HFF-Myc (cell line): ENCODE measurements at regions not wholly inside any gene's neighbourhood (a gene's known extent, or its start where the extent isn't known, plus 50 kb on each side); places are given as distances from the start of the nearest gene placed in this dataset.

Experiments
- DNase-seq: peaks from one replicate; pipeline ENCODE4 v3.0.0-alpha.2; 2011; ENCODE audit warnings: low read depth; ENCODE audit errors: extremely low read depth
- H3K4me3 ChIP-seq: replicated peaks from 2 replicates; pipeline ENCODE4 v1.5.1; 2011; ENCODE audit warnings: low read depth, mild to moderate bottlenecking, control low read depth, low read length
- CTCF ChIP-seq: IDR thresholded peaks from 2 replicates; pipeline ENCODE4 v1.5.1; 2012; ENCODE audit warnings: mild to moderate bottlenecking, low read depth, low read length, control low read depth; ENCODE audit errors: missing control alignments

- no peak for TF ChIP-seq CTCF
- no peak for DNase-seq
- no peak overlapping the region for H3K4me3 ChIP-seq
These were observed 371.8 kb upstream of the SALL3 start for GRCh38 chr18:78607784-78608183.

GRCh38 chr18:78610179-78610578, 369.4 kb upstream of the SALL3 start:
- no peak overlapping the region for H3K4me3 ChIP-seq
- DNase-seq, result no peak
- TF ChIP-seq CTCF, result no peak

GRCh38 chr18:78611201-78611800, 368.3 kb upstream of the SALL3 start:
- H3K4me3 ChIP-seq, result no peak overlapping the region
- DNase-seq, result no peak
- no peak for TF ChIP-seq CTCF

GRCh38 chr18:78611869-78612268, 367.7 kb upstream of the SALL3 start:
- no peak for TF ChIP-seq CTCF
- DNase-seq, result no peak
- no peak overlapping the region for H3K4me3 ChIP-seq

GRCh38 chr18:78612318-78612717, 367.3 kb upstream of the SALL3 start:
- TF ChIP-seq CTCF, result no peak
- H3K4me3 ChIP-seq, result no peak overlapping the region
- no peak for DNase-seq

GRCh38 chr18:78612801-78613200, 366.8 kb upstream of the SALL3 start:
- TF ChIP-seq CTCF, result no peak
- no peak overlapping the region for H3K4me3 ChIP-seq
- DNase-seq, result no peak

- no peak for DNase-seq
- TF ChIP-seq CTCF, result no peak
- no peak overlapping the region for H3K4me3 ChIP-seq
These were observed 360.9 kb upstream of the SALL3 start for GRCh38 chr18:78618726-78619125.
